ENCODE measurements at regions not wholly inside any gene's neighbourhood (a gene's known extent, or its start where the extent isn't known, plus 50 kb on each side); places are given as distances from the start of the nearest gene placed in this dataset.
"Not testable (repeated sequence)": the region's sequence is repeated elsewhere in the genome, so short reads cannot be mapped to it uniquely, and the experiment has no call there.

DNA sequence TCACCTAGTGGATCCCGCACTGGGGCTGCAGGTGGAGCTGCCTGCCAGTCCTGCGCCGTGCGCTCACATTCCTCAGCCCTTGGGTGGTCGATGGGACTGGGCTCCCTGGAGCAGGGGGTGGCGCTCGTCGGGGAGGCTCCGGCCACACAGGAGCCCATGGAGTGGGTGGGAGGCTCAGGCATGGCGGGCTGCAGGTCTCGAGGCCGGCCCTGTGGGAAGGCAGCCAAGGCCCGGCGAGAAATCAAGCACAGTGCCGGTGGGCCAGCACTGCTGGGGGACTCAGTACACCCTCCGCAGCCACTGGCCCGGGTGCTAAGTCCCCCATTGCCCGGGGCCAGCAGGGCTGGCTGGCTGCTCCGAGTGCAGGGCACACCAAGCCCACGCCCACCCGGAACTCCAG is 1708.6 kb downstream of the OLFM4 start:
- DNase-seq: not testable (repeated sequence)

DNA sequence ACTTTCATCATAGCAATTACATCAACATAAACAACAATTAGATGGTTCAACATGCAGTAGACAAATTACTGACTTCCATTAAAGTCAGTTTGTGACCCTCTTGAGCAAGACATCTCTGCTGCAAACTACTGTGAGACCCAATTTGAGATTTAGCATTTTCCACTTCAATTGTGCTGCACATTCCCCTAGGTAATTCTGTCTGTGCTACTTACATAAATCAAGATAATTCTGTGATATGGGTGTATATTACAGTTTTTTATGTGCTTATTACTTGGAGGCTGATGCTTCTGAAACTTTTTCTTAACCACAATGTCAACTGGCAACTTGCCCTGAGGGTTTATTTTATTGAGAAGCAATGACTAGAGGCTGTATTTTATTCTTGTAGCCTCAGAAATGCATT is 1714.4 kb downstream of the OLFM4 start:
- DNase-seq: no peak

DNA sequence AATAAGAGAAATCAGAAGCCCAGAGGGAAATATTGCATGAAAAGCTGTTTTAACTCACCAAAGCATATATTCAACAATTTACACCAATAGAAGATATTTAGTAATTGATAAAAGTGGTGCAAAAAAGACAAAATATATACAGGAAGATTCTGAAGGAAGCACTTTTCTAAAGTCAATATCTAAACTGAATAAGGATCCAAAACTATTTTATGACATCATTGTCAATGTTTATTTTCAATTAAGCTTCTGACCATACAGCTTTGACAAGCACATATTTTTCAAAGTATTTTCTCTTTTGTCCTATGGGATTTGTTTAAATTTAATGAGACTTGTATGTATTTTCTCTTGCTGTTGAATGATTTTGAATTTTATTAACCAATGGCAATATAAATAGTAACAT is 1716.1 kb downstream of the OLFM4 start:
- DNase-seq: no peak

DNA sequence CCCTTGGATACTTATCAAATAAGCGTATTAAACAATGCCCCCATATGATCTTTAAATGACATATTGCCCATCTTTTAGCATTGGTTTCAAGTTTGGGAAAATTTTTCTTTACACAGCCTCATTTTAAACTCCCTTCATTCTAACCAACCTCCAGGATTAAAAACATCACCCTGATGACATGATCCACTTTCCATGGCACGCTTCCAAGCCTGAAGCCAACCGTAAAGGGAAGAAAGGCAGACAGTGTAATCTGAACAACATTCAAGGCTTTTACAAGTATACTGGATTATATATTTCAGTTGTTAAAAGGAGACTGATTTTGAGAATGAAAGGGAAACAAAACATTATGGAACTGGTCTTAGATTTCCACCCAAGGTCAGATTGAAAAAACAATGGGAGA is 1721.9 kb downstream of the OLFM4 start:
- no peak for DNase-seq

DNA sequence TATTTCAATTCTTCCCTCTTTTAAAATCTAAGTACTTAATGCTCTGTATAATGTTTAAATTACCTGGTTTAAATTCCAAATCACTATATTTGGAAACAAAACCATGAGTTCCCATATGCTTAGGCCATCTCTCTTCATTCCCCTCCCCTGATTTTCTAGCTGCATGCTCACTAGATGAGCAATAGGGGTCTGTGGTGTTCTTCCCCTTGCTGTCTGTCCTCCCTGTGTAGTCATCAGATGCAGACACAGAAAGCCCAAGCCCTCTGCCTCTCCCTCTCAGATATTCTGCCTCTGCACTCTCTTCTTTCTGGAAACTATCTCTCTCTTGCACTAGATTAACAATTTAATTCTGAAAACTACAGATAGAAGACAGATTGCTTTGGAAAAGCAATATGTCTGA is 1730.2 kb downstream of the OLFM4 start:
- DNase-seq: no peak

DNA sequence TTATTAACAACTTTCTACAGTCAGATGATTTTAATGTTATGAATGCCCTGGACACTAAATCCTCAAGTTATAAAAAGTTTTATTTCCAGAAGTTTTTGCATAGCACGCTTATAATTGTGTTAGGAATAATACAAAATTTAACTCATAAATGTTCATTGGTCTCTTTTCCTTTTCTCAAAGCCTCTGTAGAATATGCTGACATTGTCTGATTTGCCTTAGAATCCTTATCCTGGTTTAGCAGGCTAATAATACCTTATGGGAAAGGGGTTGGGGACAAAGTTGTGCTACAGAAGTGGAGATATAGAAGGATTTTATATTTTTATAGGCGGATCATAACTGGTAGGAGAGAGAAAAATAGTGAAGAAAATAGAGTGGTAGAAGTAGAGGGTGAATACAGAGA is 1739.6 kb downstream of the OLFM4 start:
- DNase-seq: no peak

DNA sequence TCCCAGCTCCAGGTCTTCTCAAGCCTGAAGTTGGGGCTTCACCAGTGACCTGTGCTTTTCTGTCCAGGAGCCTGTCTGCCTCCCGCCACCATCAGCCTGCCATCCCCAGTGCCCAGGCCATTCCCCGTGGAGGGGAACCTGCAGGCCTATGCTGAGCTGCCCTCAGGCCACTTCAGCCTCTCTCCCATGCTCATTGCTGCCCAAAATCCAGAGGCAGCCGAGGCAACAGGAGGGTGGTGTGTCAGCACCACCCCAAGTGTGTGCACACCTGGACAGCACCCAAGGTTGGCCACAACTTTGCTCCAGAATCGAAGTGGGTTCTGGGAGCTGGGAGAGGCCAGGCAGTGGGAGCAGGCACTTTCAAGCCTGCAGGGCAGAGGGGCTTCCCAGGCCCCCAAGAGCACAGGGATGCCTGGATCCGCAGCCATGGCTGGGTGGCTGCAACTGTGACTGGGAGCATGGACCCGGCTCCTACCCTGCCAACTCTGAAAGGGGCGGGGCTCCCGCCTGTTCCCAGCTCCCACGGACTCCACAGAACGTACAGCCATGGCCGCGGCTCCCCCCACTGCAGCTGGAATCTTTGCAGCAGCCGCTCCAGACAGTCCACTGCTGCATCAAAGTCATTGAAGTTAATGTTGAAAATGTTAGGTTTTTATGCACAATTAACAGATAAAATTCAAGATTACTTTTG is 1747.0 kb downstream of the OLFM4 start:
- no peak for DNase-seq

DNA sequence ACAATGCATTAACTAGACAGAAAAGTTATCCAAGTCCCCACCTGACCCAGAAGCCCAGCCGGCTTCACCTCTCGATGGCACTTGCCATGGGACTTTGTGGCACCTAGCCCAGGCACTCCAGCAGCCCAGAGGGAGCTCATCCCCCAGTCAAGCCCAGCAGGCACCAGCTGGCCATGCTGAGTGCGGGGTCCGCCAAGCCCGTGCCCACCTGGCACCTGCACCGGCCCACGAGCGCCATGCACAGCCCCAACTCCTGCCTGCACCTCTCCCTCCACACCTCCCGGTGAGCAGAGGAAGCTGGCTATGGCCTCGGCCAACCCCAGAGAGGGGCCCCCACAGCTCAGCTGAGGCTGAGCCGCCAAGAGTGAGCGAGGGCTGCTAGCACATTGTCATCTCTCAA is 1759.1 kb downstream of the OLFM4 start:
- no peak for DNase-seq

DNA sequence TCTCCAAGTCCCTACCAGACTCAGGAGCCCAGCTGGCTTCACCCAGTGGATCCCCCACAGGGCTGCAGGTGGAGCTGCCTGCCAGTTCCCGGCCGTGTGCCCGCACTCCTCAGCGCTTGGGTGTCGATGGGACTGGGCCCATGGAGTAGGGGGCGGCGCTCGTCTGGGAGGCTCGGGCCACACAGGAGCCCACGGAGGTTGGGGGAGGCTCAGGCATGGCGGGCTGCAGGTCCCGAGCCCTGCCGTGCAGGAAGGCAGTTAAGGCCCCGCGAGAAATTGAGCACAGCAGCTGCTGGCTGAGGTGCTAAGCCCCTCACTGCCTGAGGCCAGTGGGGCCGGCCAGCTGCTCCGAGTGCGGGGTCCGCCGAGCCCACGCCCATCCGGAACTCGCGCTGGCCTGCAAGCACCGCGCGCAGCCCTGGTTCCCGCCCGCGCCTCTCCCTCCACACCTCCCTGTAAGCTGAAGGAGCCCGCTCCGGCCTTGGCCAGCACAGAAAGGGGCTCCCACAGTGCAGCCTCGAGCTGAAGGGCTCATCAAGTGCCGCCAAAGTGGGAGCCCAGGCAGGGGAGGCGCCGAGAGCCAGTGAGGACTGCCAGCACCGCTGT is 1771.1 kb downstream of the OLFM4 start:
- DNase-seq: no peak

DNA sequence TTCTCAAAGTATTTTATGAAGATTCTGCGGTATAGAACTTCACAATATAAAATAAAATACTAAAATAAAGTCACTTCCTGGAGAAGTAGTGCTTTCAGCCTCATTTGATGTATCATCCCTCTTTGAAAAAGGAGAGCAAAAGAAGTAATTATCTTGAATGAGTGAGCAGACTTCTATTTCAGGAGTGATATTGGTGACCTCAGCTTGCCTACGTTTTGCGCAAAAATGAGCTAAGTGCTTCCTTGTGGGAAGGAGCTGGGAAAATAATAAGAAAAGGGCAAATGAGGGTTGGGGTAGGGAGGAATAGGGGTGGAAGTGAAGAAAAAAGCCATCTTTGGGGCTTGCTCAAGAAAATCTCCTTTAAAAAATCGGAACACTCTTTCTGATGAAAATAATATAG is 1773.6 kb downstream of the OLFM4 start:
- no peak for DNase-seq

DNA sequence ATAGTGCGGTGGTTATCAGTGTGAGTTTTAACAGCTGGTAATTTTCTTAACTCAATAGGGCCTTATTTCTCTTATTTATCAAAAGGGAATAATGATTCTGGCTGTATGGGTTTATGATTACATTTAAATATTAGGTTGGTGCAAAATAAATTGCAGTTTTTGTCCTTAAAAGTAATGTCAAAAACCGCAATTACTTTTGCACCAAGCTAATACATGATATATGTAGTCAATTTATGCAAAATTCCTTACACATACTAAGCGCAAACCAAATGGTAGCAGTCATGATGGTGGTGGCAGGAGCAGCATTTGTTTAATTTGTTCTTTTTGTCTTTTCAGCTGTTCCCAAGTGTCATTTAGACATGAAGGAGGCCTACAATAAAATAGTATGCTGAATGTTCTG is 1777.1 kb downstream of the OLFM4 start:
- DNase-seq: no peak

DNA sequence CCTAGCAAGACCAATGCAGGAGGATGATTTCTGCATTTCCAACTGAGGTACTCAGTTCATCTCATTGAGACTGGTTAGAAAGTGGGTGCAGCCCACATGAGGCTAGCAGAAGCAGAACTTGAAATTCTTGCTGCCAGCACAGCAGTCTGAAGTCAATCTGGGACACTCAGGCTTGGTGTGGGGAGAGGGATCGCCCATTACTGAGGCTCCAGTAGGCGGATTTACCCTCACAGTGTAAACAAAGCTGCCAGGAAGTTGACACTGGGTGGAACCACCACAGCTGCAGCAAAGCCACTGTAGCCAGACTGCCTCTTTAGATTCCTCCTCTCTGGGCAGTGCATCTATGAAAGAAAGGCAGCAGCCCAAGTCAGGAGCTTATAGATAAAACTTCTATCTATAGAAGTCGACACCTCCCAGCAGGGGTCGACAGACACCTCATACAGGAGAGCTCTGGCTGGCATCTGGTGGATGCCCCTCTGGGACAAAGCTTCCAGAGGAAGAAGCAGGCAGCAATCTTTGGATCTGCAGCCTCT is 1793.4 kb downstream of the OLFM4 start:
- not testable (repeated sequence) for DNase-seq

DNA sequence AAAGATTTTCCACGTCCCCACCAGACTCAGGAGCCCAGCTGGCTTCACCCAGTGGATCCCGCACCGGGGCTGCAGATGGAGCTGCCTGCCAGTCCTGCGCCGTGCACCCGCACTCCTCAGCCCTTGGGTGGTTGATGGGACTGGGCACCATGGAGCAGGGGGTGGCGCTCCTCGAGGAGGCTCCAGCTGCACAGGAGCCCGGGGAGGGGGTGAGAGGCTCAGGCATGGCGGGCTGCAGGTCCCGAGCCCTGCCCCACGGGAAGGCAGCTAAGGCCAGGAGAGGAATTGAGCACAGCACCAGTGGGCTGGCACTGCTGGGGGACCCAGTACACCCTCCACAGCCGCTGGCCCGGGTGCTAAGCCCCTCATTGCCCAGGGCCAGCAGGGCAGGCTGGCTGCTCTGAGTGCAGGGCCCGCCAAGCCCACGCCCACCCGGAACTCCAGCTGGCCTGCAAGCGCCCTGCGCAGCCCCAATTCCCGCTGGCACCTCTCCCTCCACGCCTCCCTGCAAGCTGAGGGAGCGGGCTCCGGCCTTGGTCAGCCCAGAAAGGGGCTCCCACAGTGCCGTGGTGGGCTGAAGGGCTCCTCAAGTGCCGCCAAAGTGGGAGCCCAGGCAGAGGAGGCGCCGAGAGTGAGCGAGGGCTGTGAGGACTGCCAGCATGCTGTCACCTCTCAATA is 1800.9 kb downstream of the OLFM4 start:
- not testable (repeated sequence) for DNase-seq

DNA sequence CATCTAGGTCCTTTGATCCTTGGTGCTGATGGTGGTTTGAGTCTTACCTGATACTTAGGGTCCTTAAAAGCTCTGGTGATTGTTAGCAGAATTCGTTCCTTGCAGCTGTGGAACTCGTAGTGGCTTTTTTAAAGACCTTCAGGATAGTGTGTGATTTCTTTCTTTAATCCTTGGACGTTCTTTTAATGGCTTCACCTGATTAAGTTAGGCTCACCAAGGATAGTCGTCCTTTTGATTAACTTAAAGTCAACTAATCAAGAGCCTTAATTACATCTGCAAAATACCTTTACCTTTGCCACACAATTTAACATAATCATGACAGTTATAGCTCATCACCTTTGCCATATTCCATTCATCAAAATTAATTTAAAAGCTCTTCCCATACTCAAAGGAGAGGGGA is 1807.7 kb downstream of the OLFM4 start:
- no peak for DNase-seq

DNA sequence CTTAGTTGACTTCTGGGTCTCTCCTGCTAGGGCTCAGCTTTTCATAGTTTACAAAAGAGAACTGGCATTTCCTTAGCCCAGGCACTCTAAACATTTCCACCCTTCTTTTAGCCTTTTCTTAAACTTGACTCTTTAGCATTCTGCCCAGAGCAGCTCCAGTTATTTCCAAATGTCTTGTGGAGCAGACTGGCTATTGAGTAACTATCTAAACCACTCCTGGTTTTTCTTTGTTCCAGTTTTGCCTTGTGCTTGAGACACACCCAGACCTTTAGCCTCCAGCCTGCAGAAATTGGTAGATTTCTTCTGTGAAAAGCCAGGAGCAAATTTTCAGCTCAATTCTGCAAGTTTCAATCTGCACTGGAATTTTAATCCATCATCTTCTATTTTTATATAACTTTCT is 1813.1 kb downstream of the OLFM4 start:
- DNase-seq: no peak

DNA sequence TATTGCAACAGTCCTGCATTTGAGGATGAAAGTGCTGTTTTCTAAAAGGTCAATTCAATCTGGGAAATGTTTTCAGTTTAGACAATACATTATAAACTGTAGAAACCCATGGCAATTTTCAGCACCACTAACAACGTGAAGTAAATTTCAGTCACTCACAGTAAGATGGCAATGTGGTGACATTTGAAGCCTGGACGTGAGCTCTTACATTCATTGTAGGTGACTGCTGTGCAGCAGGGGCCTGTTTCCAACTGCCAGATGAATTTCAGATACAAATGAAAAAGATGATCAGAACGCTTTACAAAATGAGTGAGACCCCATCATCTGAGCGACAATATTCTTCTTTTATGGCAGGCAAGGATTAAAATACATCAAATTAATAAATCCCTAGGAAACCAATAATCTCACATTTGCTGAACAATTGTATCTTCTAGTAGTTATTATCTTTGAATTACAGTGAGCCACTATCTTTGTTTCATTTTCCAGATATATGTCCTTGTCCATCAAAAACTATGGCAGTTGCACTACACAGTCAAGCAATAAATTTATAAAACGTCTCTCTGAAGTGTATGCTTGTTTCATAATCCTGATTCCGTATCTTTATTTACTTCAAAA is 1816.8 kb downstream of the OLFM4 start:
- DNase-seq: no peak

DNA sequence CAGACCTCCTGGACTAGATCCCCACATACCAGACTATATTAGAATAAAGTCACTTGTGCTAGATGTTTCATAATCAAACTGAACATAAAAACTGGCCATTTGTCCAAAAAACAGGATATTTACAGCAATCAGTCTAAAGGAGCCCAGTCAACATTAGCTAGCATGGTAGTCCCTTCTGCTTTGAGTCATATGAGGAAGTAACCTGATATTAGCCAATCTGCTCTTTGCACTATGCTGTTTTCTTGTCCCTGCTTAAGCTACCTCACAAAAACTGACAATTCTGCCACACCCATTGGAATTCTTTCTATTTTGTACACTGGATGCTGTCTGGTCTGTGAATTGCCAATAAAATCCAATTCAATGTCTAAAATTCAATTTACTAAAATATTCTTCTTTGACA is 1824.2 kb downstream of the OLFM4 start:
- DNase-seq: no peak

DNA sequence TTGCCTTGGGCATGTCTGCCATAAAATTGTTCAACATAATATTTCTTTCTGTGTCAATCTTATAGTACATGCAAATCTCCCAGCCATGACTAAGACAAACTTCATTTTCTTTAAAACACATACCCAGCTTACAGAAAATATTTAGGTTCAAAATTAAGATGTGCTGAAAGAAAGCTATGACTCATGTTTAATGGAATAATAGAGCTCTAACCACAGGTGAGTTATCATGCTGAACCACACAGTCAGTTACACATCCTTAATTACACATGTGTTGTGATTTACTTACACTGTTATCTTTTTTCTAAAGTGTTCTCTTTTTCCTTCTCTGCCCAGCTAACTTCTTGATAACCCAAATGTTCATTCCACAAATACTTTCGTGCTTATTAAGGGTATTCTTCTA is 1831.2 kb downstream of the OLFM4 start:
- DNase-seq: no peak

DNA sequence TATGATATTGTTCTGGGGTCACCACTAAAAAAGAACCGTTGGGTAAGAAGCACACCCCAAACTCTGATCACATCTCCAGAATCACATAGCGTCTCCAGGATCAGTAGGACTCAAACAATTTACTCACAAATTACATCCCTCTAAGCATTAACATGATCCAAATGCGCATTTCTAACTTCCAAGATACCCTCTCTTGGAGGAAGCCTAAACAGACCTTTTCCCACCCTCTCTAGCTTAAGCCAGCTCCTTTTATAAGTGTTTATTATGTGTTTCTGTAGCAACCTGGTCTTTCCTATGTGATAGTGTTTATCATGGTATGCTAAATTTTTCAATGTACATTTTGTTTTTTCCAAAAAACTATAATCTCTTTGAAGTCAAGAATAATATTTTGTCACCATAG is 1846.5 kb downstream of the OLFM4 start:
- no peak for DNase-seq

DNA sequence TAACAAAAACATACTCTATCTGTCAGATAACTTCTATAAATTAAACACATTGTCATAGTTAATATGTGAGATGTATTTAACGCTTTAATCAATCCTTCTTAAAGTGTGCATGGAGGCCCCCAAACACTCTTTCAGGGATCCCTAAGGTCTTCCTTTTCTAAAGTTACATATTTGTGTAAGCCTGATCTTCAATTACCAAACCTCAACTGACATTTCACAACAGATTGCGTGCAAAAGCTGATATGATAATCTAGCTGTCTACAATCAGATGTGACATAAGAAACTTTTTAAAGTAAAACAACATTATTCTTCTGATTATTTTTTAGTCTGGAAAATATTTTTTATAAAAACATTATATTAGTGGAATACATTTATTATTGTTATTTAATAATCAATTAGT is 1850.4 kb downstream of the OLFM4 start:
- no peak for DNase-seq

DNA sequence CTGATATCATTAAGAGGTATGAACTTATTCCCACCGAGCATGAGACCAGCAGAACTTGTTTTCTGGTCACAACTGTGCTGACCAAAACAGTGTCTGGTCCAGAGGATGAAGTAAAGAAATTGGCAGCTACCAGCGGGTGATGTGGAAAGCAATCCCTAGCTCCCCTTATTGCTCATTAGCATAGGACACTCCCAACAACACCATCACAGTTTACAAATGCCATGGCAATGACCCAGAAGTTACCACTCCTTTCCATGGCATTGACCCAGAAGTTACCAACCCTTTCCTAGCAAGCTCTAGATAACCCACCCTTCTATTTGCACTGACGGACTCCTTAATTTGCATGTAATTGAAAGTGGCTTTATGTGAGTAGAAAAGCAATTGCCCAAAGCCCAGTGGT is 1856.1 kb downstream of the OLFM4 start:
- no peak for DNase-seq

DNA sequence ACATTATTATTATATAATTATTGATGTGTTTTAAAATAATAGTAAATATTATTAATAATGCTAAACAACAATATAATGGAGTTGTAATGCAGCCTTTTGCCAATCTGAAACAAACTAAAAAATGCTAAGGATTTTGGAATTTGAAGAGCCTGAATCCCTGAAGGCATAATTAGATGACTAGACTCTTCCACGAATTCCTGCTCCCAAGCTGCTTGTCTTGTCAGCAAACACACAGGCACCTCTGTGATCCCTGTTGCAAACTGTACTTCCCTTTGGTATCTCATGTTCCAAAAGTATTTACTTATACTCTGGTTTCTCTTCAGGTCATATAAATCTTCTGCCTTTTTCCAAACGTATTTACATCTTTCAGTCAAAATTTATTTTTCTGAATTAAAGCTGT is 1862.4 kb downstream of the OLFM4 start:
- no peak for DNase-seq

DNA sequence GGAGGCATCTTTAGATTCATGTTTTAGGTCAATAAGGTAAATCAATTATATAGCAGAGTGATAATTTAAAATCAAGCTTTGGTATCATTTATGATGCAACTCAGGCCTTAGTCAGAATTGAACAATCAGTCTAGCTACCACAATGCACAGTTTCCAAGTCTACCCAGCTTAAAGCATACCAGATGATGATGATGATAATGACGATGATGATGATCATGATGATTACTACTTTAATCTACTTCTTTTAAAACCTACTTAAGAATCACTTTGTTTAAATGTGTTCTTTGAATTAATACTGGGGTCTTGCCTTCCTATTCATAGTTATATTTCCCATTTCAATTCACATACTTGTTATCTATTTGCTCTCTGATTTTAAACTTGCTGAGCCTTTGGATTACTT is 1872.7 kb downstream of the OLFM4 start:
- no peak for DNase-seq

DNA sequence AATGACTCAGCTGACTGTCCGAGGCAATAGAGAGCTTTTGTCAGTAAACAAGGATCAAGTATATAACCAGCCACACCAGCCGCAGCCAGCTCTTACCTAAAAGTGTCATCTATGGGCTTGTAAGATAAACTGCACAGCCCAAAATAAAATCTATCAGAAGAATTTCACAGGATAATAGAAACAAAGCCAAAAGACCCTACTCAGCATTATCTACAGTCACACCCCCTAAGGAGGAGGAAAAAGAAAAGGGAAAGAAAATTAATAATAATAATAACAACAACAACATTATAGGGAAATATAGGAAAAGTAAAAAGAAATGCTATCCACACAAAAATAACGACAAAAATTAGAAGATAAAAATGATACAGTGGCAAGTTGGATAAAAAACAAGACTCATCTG is 1883.8 kb downstream of the OLFM4 start:
- no peak for DNase-seq
